H1 (cell line): ENCODE measurements at regions not wholly inside any gene's neighbourhood (a gene's known extent, or its start where the extent isn't known, plus 50 kb on each side); places are given as distances from the start of the nearest gene placed in this dataset.

Experiments used
- CTCF ChIA-PET: fragments of 300-600 bp; sonication (Branson Sonifier 250); formaldehyde crosslinking; loops from one replicate; lab custom pipeline; 2021; ENCODE audit not compliant: partially characterized antibody; lab: Charles Lee
- POLR2A ChIA-PET: fragments of 300-600 bp; sonication (Branson Sonifier 250); formaldehyde crosslinking; loops from one replicate; lab custom pipeline; 2021; ENCODE audit warnings: inconsistent platforms; ENCODE audit not compliant: partially characterized antibody; lab: Charles Lee
- DNase-seq, 2 experiments: peaks; one replicate each; pipeline versions ENCODE4 v3.0.0 to v3.0.0-alpha.2; 2010 to 2022; ENCODE audit warnings: low spot score in 2 of 2, low read depth in 1 of 2, mixed read lengths in 1 of 2
- FAIRE-seq: peaks from 2 replicates; lab custom pipeline; 2011; peaks lifted over from hg19 to GRCh38; lab: Jason Lieb, UNC
- H2AFZ ChIP-seq: 2 replicates; pipeline ENCODE4 v1.8.1; 2012; ENCODE audit warnings: low read length, inconsistent platforms
- H2AK5ac ChIP-seq: 2 replicates; pipeline ENCODE4 v1.6.1; 2013; ENCODE audit warnings: low read depth, low read length
- H2BK120ac ChIP-seq: replicated peaks from 2 replicates; pipeline ENCODE3; 2013; ENCODE audit warnings: low read depth, low read length, inconsistent platforms
- H2BK12ac ChIP-seq: 2 replicates; pipeline ENCODE4 v1.6.1; 2013; ENCODE audit warnings: low read depth, low read length
- H2BK15ac ChIP-seq: 2 replicates; pipeline ENCODE4 v1.6.1; 2013; ENCODE audit warnings: low read length
- H2BK20ac ChIP-seq: 2 replicates; pipeline ENCODE4 v1.6.1; 2013; ENCODE audit warnings: low read length
- H2BK5ac ChIP-seq: 2 replicates; pipeline ENCODE4 v1.6.1; 2013; ENCODE audit warnings: low read depth, low read length
- H3K14ac ChIP-seq: 2 replicates; pipeline ENCODE4 v1.6.1; 2013; ENCODE audit warnings: inconsistent platforms; ENCODE audit not compliant: insufficient read length
- H3K18ac ChIP-seq: 2 replicates; pipeline ENCODE4 v1.6.1; 2013; ENCODE audit warnings: low read length; ENCODE audit errors: extremely low read depth
- H3K23ac ChIP-seq: 2 replicates; pipeline ENCODE4 v1.6.1; 2013; ENCODE audit warnings: inconsistent platforms; ENCODE audit not compliant: insufficient read length
- H3K23me2 ChIP-seq: 2 replicates; pipeline ENCODE4 v1.6.1; 2013; ENCODE audit warnings: low read depth, low read length
- H3K27ac ChIP-seq: 2 replicates; pipeline ENCODE4 v1.6.1; 2011; ENCODE audit warnings: low read depth, low read length, inconsistent platforms
- H3K27me3 ChIP-seq, 4 experiments: replicated peaks in 1 of 4; 1 replicate in 1 of 4; 2 replicates in 3 of 4; pipeline versions ENCODE4 v1.6.1 to v1.8.1; 2011 to 2013; ENCODE audit warnings: low read length in 3 of 4, mild to moderate bottlenecking in 3 of 4, inconsistent platforms in 2 of 4, mixed read lengths in 2 of 4, moderate library complexity in 1 of 4; ENCODE audit not compliant: control insufficient read depth in 3 of 4, insufficient read depth in 3 of 4; ENCODE audit errors: extremely low read depth in 1 of 4
- H3K36me3 ChIP-seq, 4 experiments: 2 replicates each; pipeline versions ENCODE4 v1.6.1 to v1.8.1; 2011 to 2013; ENCODE audit warnings: mild to moderate bottlenecking in 4 of 4, low read length in 3 of 4, moderate library complexity in 2 of 4, control low read depth in 1 of 4, inconsistent platforms in 1 of 4; ENCODE audit not compliant: insufficient read depth in 4 of 4, control insufficient read depth in 2 of 4
- H3K4ac ChIP-seq: replicated peaks from 2 replicates; pipeline ENCODE3; 2013; ENCODE audit warnings: low read length, low read depth, mixed read lengths, inconsistent platforms; ENCODE audit not compliant: insufficient read length
- H3K4me1 ChIP-seq, 4 experiments: replicated peaks in 1 of 4; 1 replicate in 1 of 4; 2 replicates in 3 of 4; pipeline versions ENCODE4 v1.6.1 to v1.8.1; 2011 to 2013; ENCODE audit warnings: low read length in 3 of 4, inconsistent platforms in 2 of 4, mixed read lengths in 1 of 4; ENCODE audit not compliant: insufficient read depth in 4 of 4, control insufficient read depth in 3 of 4
- H3K4me2 ChIP-seq, 2 experiments: 2 replicates each; pipeline versions ENCODE4 v1.6.1 to v1.8.1; 2011 to 2013; ENCODE audit warnings: low read depth in 2 of 2, low read length in 2 of 2, control low read depth in 1 of 2, inconsistent platforms in 1 of 2, mild to moderate bottlenecking in 1 of 2; ENCODE audit not compliant: insufficient read depth in 1 of 2
- H3K4me3 ChIP-seq, 4 experiments: fragments of 200-600, 300-600 bp in 1 of 4; sonication (generic), shearing (Covaris generic), sonication (Bioruptor Twin) in 1 of 4; 2 replicates each; pipeline versions ENCODE4 v1.5.1 to v1.8.1; 2011 to 2016; ENCODE audit warnings: low read length in 4 of 4, low read depth in 3 of 4, control low read depth in 2 of 4, inconsistent platforms in 2 of 4, mild to moderate bottlenecking in 2 of 4, mixed read lengths in 1 of 4, moderate library complexity in 1 of 4; ENCODE audit not compliant: insufficient read depth in 2 of 4; ENCODE audit errors: extremely low read depth in 1 of 4
- H3K56ac ChIP-seq: replicated peaks from 2 replicates; pipeline ENCODE3; 2013; ENCODE audit warnings: low read depth, mild to moderate bottlenecking, mixed read lengths, low read length, inconsistent platforms; ENCODE audit not compliant: insufficient read length
- H3K79me1 ChIP-seq: 2 replicates; pipeline ENCODE4 v1.6.1; 2013; ENCODE audit warnings: low read depth, low read length, control low read depth
- H3K79me2 ChIP-seq, 2 experiments: 2 replicates each; pipeline versions ENCODE4 v1.6.1 to v1.8.1; 2012 to 2013; ENCODE audit warnings: low read length in 2 of 2, mild to moderate bottlenecking in 2 of 2, inconsistent platforms in 1 of 2; ENCODE audit not compliant: insufficient read depth in 2 of 2, control insufficient read depth in 1 of 2
- H3K9ac ChIP-seq, 4 experiments: replicated peaks in 1 of 4; 1 replicate in 1 of 4; 2 replicates in 3 of 4; pipeline versions ENCODE4 v1.6.1 to v1.8.1; 2011 to 2013; ENCODE audit warnings: low read depth in 3 of 4, low read length in 3 of 4, control low read depth in 2 of 4, mild to moderate bottlenecking in 2 of 4, moderate library complexity in 2 of 4, inconsistent platforms in 1 of 4; ENCODE audit errors: extremely low read depth in 1 of 4
- H3K9me3 ChIP-seq, 2 experiments: 2 replicates each; pipeline versions ENCODE4 v1.6.1 to v1.8.1; 2012 to 2013; ENCODE audit warnings: mild to moderate bottlenecking in 2 of 2, moderate library complexity in 2 of 2, control low read depth in 1 of 2, inconsistent platforms in 1 of 2, low read depth in 1 of 2, low read length in 1 of 2, mixed read lengths in 1 of 2; ENCODE audit not compliant: insufficient read depth in 2 of 2
- H4K20me1 ChIP-seq, 2 experiments: replicated peaks in 1 of 2; 2 replicates each; pipeline versions ENCODE3 to v1.8.1; 2011 to 2013; ENCODE audit warnings: inconsistent platforms in 2 of 2, low read length in 2 of 2, mild to moderate bottlenecking in 1 of 2; ENCODE audit not compliant: insufficient read depth in 2 of 2, control insufficient read depth in 1 of 2
- H4K5ac ChIP-seq: 2 replicates; pipeline ENCODE4 v1.6.1; 2013; ENCODE audit warnings: low read length, low read depth, mixed read lengths, inconsistent platforms; ENCODE audit not compliant: insufficient read length
- H4K8ac ChIP-seq: 2 replicates; pipeline ENCODE4 v1.8.0; 2013; ENCODE audit warnings: mild to moderate bottlenecking, moderate library complexity, low read length, inconsistent platforms; ENCODE audit not compliant: insufficient read depth; ENCODE audit errors: extremely low read depth
- H4K91ac ChIP-seq: replicated peaks from 2 replicates; pipeline ENCODE3; 2013; ENCODE audit warnings: low read length, mixed read lengths, inconsistent platforms; ENCODE audit not compliant: insufficient read length
- CTBP2 ChIP-seq: IDR thresholded peaks from 2 replicates; pipeline ENCODE4 v1.7.0; 2011; ENCODE audit warnings: borderline replicate concordance, mild to moderate bottlenecking, moderate library complexity, mixed read lengths, low read length; ENCODE audit not compliant: insufficient read depth, insufficient read length
- KDM5A ChIP-seq: fragments of 200-600 bp; IDR thresholded peaks from 2 replicates; pipeline ENCODE4 v1.7.1; 2012; ENCODE audit warnings: mild to moderate bottlenecking, low read length, inconsistent platforms, mixed read lengths
- MAFK ChIP-seq: IDR thresholded peaks from 2 replicates; pipeline ENCODE4 v1.6.1; 2012; ENCODE audit warnings: low read depth, mild to moderate bottlenecking, improper control_type of control experiment, low read length
- POLR2AphosphoS5 ChIP-seq: IDR thresholded peaks from 2 replicates; pipeline ENCODE4 v1.6.1; 2011; ENCODE audit warnings: low read depth, low read length
- POU5F1 ChIP-seq: IDR thresholded peaks from 2 replicates; pipeline ENCODE4 v1.6.1; 2011; ENCODE audit warnings: low read depth, mild to moderate bottlenecking, low read length, moderate library complexity
- TAF7 ChIP-seq: optimal IDR thresholded peaks from 2 replicates; pipeline ENCODE3; 2011; ENCODE audit warnings: low read depth, mild to moderate bottlenecking, inconsistent platforms, low read length, moderate library complexity, borderline replicate concordance
- WGBS, 2 experiments: shearing (Covaris generic) in 1 of 2; methylation state at CpG; one replicate each; pipeline versions ENCODE4 v1.1.6 to v1.1.7; 2013 to 2015; ENCODE audit warnings: low lambda C conversion rate in 2 of 2, mixed read lengths in 2 of 2, inconsistent platforms in 1 of 2, low coverage in 1 of 2, missing lambda C conversion rate in 1 of 2; ENCODE audit not compliant: insufficient replicate concordance in 2 of 2, insufficient coverage in 1 of 2, insufficient read length in 1 of 2; ENCODE audit errors: extremely low coverage in 1 of 2, missing lambda C conversion rate in 1 of 2; 5-methylcytosine and 5-hydroxymethylcytosine counted together

DNA sequence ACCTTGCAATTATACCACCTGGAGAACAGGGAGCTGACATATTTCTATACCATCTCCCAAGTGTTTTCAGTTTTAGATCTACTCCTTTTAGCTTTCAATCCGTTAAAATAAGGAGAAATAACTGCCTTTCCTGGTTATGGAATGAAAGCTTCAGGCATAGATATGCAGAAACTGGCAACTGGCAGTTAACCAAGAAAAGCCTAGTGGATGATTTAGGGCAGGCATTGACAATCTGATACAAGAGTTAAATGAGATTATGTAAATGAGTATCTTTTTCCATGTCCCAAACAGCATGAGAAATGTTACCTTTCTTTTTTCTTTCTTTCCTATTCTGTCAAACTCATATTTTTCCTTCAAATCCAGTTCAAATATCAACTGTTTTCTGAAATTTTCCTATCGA lies 689.1 kb upstream of the DPPA4 start:
- POLR2A ChIA-PET, result no interaction called here
- H2AFZ ChIP-seq, result no peak overlapping the region
- H3K27ac ChIP-seq, result no peak overlapping the region
- no peak for TF ChIP-seq TAF7
- no peak for TF ChIP-seq POU5F1
- no peak for TF ChIP-seq POLR2AphosphoS5
- TF ChIP-seq CTBP2, result no peak
- no peak for TF ChIP-seq MAFK
- no peak for TF ChIP-seq KDM5A

More for the DNA sequence above, 689.1 kb upstream of the DPPA4 start:
- H3K23ac ChIP-seq, result no peak overlapping the region
- no peak overlapping the region for H2BK12ac ChIP-seq
- no peak overlapping the region for H4K91ac ChIP-seq
- FAIRE-seq (no peak), DNase-seq (no peak)
- H2BK120ac ChIP-seq, result no peak overlapping the region
- WGBS, 2 experiments, result 86% methylated on average over 2 of the region's 2 CpGs; no CpG with 5 or more reads in 1 of the 2 experiments
- H3K36me3 ChIP-seq, result no peaks in the 10 kb centered on the region
- no peaks in the 10 kb centered on the region for H3K23me2 ChIP-seq
- no peak overlapping the region for H3K18ac ChIP-seq
- H3K14ac ChIP-seq, result no peak overlapping the region
- no peak overlapping the region for H2BK5ac ChIP-seq
- H3K56ac ChIP-seq, result no peak overlapping the region
- H4K5ac ChIP-seq, result no peak overlapping the region
- no peak overlapping the region for H2BK20ac ChIP-seq
- H3K4me2 ChIP-seq, result no peak overlapping the region
- no peak overlapping the region for H3K4ac ChIP-seq
- no peaks in the 10 kb centered on the region for H3K79me1 ChIP-seq
- H4K8ac ChIP-seq, result no peak overlapping the region
- 0 out of 4 replicates have a peak, but pooled peaks cover 0 to 2% of the 10 kb centered on the region in 2 experiments for H3K9me3 ChIP-seq
- H3K4me3 ChIP-seq, result no peak overlapping the region
- no peaks in the 10 kb centered on the region for H3K27me3 ChIP-seq
- H3K9ac ChIP-seq, result peak overlapping the region in 1 of 4 experiments; percentile 8; a peak in 1 of 7 replicates
- CTCF ChIA-PET, result interaction anchor here (0.6 kb wide), 1 partner anchor 1016 kb away, joined by 4 read pairs; no protein-coding TSS in a partner anchor
- H4K20me1 ChIP-seq, result no peaks in the 10 kb centered on the region
- no peaks in the 10 kb centered on the region for H3K79me2 ChIP-seq
- H3K4me1 ChIP-seq, result no peaks in the 10 kb centered on the region
- H2AK5ac ChIP-seq, result no peak overlapping the region
- H2BK15ac ChIP-seq, result no peak overlapping the region
